CD4-positive, alpha-beta T cell (primary cell): ENCODE measurements at regions not wholly inside any gene's neighbourhood (a gene's known extent, or its start where the extent isn't known, plus 50 kb on each side); places are given as distances from the start of the nearest gene placed in this dataset.

Source experiments
- ATAC-seq: fragments of 200-7000 bp; cut with Tn5 transposase; one replicate; pipeline ENCODE4 v1.10.0; 2022; ENCODE audit warnings: mild to moderate bottlenecking; ENCODE audit not compliant: poor library complexity
- CTCF ChIA-PET: fragments of 350-600 bp; sonication (Branson Sonifier 250); formaldehyde crosslinking; loops from one replicate; lab custom pipeline; 2021; ENCODE audit warnings: antibody characterized with exemption, inconsistent platforms; lab: Charles Lee
- POLR2A ChIA-PET: fragments of 350-600 bp; sonication (Branson Sonifier 250); formaldehyde crosslinking; loops from one replicate; lab custom pipeline; 2021; ENCODE audit warnings: antibody characterized with exemption, inconsistent platforms; lab: Charles Lee
- DNase-seq, 14 experiments: peaks; one replicate each; pipeline ENCODE4 v3.0.0-alpha.2; 2013 to 2020; ENCODE audit warnings: mixed read lengths in 2 of 14
- H3K27ac ChIP-seq, 2 donors: one replicate each; pipeline versions ENCODE4 v1.5.1 to v1.7.0; 2013; ENCODE audit warnings: low read length in 2 of 2, low read depth in 1 of 2, mild to moderate bottlenecking in 1 of 2
- H3K27me3 ChIP-seq, 2 experiments: 1 replicate in 1 of 2; 2 replicates in 1 of 2; pipeline versions ENCODE4 v1.6.1 to v1.7.0; 2013; ENCODE audit warnings: low read length in 2 of 2, control low read depth in 1 of 2, mild to moderate bottlenecking in 1 of 2, moderate library complexity in 1 of 2; ENCODE audit not compliant: insufficient read depth in 2 of 2, control insufficient read depth in 1 of 2
- H3K36me3 ChIP-seq: one replicate; pipeline ENCODE4 v1.6.1; 2013; ENCODE audit warnings: low read length, control low read depth; ENCODE audit not compliant: insufficient read depth
- H3K4me1 ChIP-seq: one replicate; pipeline ENCODE4 v1.6.1; 2013; ENCODE audit warnings: low read length, control low read depth; ENCODE audit not compliant: insufficient read depth
- H3K4me3 ChIP-seq: one replicate; pipeline ENCODE4 v1.5.1; 2013; ENCODE audit warnings: mild to moderate bottlenecking, low read length, moderate library complexity
- H3K9me3 ChIP-seq, 2 experiments: 1 replicate in 1 of 2; 2 replicates in 1 of 2; pipeline versions ENCODE4 v1.6.1 to v1.7.0; 2013; ENCODE audit warnings: low read length in 2 of 2, mild to moderate bottlenecking in 2 of 2, control low read depth in 1 of 2, moderate library complexity in 1 of 2; ENCODE audit not compliant: control insufficient read depth in 1 of 2, insufficient read depth in 1 of 2
- H3K27ac Mint-ChIP-seq: one replicate; pipeline ENCODE4 v1.8.0; 2020; ENCODE audit warnings: mixed read lengths
- H3K27me3 Mint-ChIP-seq: one replicate; pipeline ENCODE4 v1.8.0; 2021; ENCODE audit warnings: mixed read lengths
- H3K36me3 Mint-ChIP-seq: one replicate; pipeline ENCODE4 v1.8.0; 2021; ENCODE audit warnings: low read depth, mixed read lengths
- H3K4me1 Mint-ChIP-seq: one replicate; pipeline ENCODE4 v1.8.0; 2021; ENCODE audit warnings: low read depth, mixed read lengths
- H3K4me3 Mint-ChIP-seq: one replicate; pipeline ENCODE4 v1.8.0; 2020; ENCODE audit warnings: mild to moderate bottlenecking, mixed read lengths
- H3K9me3 Mint-ChIP-seq: one replicate; pipeline ENCODE4 v1.8.0; 2020; ENCODE audit warnings: mixed read lengths
- intact Hi-C, 2 experiments: fragments of 100-400 bp; cut with DNase I in 1 of 2; cut with micrococcal nuclease in 1 of 2; formaldehyde crosslinking; loops; one replicate each; pipeline versions ENCODE4 v1.15.1 to v1.9.0; 2023 to 2025; cut with DNase I, micrococcal nuclease
- TF ChIP-seq, protein P1 (sequence below): fragments of 200-600 bp; IDR thresholded peaks from one replicate; pipeline ENCODE4 v1.8.0; 2022; ENCODE audit warnings: antibody characterized with exemption, mild to moderate bottlenecking

DNA sequence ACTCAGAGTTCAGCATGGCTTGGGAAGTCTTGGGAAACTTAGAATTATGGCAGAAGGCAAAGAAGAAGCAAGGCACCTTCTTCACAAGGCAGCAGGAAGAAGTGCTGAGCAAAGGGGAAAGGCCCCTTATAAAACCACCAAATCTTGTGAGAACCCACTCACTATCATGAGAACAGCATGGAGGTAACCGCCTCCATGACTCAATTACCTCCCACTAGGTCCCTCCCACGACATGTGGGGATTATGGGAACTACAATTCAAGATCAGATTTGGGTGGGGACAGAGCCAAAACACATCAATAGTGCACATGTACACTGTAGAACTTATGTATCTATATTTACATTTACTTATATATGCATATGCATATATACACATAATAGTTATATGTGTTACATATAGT is 565.3 kb upstream of the NR2F2 start:
- ATAC-seq = no peak
- Histone ChIP-seq H3K4me3 (no peak overlapping the region), H3K27ac (no peak overlapping the region), H3K9me3 (no peaks in the 10 kb centered on the region), H3K4me1 (no peaks in the 10 kb centered on the region), H3K27me3 (no peaks in the 10 kb centered on the region), H3K36me3 (no peaks in the 10 kb centered on the region)
- TF ChIP-seq, protein P1, sequence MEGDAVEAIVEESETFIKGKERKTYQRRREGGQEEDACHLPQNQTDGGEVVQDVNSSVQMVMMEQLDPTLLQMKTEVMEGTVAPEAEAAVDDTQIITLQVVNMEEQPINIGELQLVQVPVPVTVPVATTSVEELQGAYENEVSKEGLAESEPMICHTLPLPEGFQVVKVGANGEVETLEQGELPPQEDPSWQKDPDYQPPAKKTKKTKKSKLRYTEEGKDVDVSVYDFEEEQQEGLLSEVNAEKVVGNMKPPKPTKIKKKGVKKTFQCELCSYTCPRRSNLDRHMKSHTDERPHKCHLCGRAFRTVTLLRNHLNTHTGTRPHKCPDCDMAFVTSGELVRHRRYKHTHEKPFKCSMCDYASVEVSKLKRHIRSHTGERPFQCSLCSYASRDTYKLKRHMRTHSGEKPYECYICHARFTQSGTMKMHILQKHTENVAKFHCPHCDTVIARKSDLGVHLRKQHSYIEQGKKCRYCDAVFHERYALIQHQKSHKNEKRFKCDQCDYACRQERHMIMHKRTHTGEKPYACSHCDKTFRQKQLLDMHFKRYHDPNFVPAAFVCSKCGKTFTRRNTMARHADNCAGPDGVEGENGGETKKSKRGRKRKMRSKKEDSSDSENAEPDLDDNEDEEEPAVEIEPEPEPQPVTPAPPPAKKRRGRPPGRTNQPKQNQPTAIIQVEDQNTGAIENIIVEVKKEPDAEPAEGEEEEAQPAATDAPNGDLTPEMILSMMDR = no peak
- CTCF ChIA-PET = no interaction called here
- no peak for DNase-seq
- POLR2A ChIA-PET = no interaction called here
- H3K27me3 Mint-ChIP-seq = no peaks in the 10 kb centered on the region
- H3K4me1 Mint-ChIP-seq = no peaks in the 10 kb centered on the region
- no peaks in the 10 kb centered on the region for H3K36me3 Mint-ChIP-seq
- H3K9me3 Mint-ChIP-seq = no peaks in the 10 kb centered on the region
- no peak overlapping the region for H3K4me3 Mint-ChIP-seq
- intact Hi-C loops = no loop called here
- no peak overlapping the region for H3K27ac Mint-ChIP-seq

DNA sequence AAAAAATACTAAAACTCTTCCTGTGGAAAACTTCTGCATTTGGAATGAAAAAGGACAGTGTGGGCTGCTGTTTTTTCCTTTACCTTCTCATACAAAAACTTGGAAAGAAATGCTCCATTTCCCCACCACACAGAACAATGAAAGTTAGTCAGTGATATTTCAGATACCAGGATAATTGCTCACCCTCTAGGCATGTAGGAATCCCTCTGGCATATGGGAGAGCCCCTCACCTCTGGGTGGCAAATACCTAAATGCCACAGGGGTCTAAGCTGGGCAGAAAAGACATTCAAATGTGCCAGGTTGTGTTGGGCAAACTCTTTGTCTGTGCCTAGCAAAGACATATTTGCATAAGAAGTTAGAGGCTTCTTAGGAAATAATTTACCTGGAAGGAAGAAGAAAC is 560.3 kb upstream of the NR2F2 start:
- H3K9me3 ChIP-seq = no peaks in the 10 kb centered on the region
- Mint-ChIP-seq H3K27me3 (peaks cover 5% of the 10 kb centered on the region), H3K4me1 (no peaks in the 10 kb centered on the region), H3K4me3 (no peak overlapping the region), H3K27ac (no peak overlapping the region), H3K9me3 (no peaks in the 10 kb centered on the region), H3K36me3 (no peaks in the 10 kb centered on the region)
- H3K4me1 ChIP-seq = no peaks in the 10 kb centered on the region
- ChIA-PET POLR2A (no interaction called here), CTCF (no interaction called here)
- H3K36me3 ChIP-seq = no peaks in the 10 kb centered on the region
- intact Hi-C loops = no loop called here
- H3K27me3 ChIP-seq = no peaks in the 10 kb centered on the region
- no peak overlapping the region for H3K4me3 ChIP-seq
- ATAC-seq = no peak
- no peak for DNase-seq
- H3K27ac ChIP-seq = no peak overlapping the region
- TF ChIP-seq, protein P1 = no peak

DNA sequence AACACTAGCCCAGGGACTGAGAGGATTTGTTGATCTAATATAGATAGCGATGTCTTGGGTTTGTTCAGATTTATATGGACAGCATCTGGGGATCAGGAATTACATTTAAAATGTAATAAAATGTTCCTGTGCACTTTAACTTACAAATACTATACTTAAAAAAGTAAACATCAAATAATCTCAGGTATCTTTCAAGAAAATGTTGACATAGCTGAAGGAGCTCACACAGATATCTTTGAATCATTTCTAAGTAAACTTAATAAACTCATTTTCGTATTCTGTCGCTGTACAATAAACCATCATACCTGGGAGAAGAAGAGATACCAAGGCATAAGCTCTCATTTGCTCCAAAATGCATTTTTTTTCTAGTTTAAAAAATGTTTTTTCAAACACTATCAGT is 557.5 kb upstream of the NR2F2 start:
- ATAC-seq (no peak), DNase-seq (no peak)
- TF ChIP-seq, protein P1 = no peak
- no peaks in the 10 kb centered on the region for H3K4me1 Mint-ChIP-seq
- no peak overlapping the region for H3K4me3 Mint-ChIP-seq
- H3K27ac Mint-ChIP-seq = no peak overlapping the region
- Histone ChIP-seq H3K36me3 (no peaks in the 10 kb centered on the region), H3K4me1 (no peaks in the 10 kb centered on the region), H3K27ac (no peak overlapping the region), H3K9me3 (no peaks in the 10 kb centered on the region), H3K27me3 (no peaks in the 10 kb centered on the region), H3K4me3 (no peak overlapping the region)
- H3K36me3 Mint-ChIP-seq = no peaks in the 10 kb centered on the region
- H3K27me3 Mint-ChIP-seq = peaks cover 5% of the 10 kb centered on the region
- POLR2A ChIA-PET = no interaction called here
- CTCF ChIA-PET = interaction anchor here (1.1 kb wide), 1 partner anchor 26 kb away, joined by 3 read pairs; no protein-coding TSS in a partner anchor
- intact Hi-C loops = no loop called here
- H3K9me3 Mint-ChIP-seq = no peaks in the 10 kb centered on the region
